ENCODE measurements at regions not wholly inside any gene's neighbourhood (a gene's known extent, or its start where the extent isn't known, plus 50 kb on each side); places are given as distances from the start of the nearest gene placed in this dataset.

DNA sequence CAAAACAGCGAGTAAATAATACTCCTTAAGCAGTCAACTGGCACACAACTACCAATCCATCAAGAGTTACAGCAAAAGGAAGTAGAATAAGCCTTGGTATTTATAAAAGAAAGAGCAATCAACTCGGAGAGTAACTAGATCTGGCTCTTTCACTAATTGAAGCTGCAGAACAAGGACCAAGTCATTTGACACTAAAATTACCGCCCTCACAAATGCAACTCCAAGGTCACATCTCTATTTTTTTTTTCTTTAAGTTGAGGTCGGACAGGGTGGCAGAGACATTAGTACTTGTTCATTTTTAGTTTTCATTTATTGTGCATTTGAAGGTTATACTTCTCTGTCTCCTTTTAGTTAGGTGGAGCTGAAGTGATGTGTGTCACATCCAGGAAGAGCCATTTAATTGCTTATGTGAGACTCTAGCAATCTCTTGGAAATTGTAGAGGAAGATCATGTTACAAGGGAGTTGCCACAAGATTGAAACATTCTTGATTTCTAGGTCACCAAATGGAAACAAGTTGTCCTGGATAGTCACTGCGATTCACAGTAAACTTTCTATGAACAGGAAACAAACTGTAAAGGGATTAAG, 138.1 kb upstream of the ADAMTS5 start:
- TF ChIP-seq, protein P1, sequence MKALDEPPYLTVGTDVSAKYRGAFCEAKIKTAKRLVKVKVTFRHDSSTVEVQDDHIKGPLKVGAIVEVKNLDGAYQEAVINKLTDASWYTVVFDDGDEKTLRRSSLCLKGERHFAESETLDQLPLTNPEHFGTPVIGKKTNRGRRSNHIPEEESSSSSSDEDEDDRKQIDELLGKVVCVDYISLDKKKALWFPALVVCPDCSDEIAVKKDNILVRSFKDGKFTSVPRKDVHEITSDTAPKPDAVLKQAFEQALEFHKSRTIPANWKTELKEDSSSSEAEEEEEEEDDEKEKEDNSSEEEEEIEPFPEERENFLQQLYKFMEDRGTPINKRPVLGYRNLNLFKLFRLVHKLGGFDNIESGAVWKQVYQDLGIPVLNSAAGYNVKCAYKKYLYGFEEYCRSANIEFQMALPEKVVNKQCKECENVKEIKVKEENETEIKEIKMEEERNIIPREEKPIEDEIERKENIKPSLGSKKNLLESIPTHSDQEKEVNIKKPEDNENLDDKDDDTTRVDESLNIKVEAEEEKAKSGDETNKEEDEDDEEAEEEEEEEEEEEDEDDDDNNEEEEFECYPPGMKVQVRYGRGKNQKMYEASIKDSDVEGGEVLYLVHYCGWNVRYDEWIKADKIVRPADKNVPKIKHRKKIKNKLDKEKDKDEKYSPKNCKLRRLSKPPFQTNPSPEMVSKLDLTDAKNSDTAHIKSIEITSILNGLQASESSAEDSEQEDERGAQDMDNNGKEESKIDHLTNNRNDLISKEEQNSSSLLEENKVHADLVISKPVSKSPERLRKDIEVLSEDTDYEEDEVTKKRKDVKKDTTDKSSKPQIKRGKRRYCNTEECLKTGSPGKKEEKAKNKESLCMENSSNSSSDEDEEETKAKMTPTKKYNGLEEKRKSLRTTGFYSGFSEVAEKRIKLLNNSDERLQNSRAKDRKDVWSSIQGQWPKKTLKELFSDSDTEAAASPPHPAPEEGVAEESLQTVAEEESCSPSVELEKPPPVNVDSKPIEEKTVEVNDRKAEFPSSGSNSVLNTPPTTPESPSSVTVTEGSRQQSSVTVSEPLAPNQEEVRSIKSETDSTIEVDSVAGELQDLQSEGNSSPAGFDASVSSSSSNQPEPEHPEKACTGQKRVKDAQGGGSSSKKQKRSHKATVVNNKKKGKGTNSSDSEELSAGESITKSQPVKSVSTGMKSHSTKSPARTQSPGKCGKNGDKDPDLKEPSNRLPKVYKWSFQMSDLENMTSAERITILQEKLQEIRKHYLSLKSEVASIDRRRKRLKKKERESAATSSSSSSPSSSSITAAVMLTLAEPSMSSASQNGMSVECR (CRISPR knock-in tag; IDR thresholded peaks at IDR 0.05; ENCODE audit: borderline replicate concordance), result no peak
- TF ChIP-seq, protein P2, sequence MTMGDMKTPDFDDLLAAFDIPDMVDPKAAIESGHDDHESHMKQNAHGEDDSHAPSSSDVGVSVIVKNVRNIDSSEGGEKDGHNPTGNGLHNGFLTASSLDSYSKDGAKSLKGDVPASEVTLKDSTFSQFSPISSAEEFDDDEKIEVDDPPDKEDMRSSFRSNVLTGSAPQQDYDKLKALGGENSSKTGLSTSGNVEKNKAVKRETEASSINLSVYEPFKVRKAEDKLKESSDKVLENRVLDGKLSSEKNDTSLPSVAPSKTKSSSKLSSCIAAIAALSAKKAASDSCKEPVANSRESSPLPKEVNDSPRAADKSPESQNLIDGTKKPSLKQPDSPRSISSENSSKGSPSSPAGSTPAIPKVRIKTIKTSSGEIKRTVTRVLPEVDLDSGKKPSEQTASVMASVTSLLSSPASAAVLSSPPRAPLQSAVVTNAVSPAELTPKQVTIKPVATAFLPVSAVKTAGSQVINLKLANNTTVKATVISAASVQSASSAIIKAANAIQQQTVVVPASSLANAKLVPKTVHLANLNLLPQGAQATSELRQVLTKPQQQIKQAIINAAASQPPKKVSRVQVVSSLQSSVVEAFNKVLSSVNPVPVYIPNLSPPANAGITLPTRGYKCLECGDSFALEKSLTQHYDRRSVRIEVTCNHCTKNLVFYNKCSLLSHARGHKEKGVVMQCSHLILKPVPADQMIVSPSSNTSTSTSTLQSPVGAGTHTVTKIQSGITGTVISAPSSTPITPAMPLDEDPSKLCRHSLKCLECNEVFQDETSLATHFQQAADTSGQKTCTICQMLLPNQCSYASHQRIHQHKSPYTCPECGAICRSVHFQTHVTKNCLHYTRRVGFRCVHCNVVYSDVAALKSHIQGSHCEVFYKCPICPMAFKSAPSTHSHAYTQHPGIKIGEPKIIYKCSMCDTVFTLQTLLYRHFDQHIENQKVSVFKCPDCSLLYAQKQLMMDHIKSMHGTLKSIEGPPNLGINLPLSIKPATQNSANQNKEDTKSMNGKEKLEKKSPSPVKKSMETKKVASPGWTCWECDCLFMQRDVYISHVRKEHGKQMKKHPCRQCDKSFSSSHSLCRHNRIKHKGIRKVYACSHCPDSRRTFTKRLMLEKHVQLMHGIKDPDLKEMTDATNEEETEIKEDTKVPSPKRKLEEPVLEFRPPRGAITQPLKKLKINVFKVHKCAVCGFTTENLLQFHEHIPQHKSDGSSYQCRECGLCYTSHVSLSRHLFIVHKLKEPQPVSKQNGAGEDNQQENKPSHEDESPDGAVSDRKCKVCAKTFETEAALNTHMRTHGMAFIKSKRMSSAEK (CRISPR knock-in tag; IDR thresholded peaks at IDR 0.05; ENCODE audit: borderline replicate concordance), result no peak
- TF ChIP-seq, protein P3, sequence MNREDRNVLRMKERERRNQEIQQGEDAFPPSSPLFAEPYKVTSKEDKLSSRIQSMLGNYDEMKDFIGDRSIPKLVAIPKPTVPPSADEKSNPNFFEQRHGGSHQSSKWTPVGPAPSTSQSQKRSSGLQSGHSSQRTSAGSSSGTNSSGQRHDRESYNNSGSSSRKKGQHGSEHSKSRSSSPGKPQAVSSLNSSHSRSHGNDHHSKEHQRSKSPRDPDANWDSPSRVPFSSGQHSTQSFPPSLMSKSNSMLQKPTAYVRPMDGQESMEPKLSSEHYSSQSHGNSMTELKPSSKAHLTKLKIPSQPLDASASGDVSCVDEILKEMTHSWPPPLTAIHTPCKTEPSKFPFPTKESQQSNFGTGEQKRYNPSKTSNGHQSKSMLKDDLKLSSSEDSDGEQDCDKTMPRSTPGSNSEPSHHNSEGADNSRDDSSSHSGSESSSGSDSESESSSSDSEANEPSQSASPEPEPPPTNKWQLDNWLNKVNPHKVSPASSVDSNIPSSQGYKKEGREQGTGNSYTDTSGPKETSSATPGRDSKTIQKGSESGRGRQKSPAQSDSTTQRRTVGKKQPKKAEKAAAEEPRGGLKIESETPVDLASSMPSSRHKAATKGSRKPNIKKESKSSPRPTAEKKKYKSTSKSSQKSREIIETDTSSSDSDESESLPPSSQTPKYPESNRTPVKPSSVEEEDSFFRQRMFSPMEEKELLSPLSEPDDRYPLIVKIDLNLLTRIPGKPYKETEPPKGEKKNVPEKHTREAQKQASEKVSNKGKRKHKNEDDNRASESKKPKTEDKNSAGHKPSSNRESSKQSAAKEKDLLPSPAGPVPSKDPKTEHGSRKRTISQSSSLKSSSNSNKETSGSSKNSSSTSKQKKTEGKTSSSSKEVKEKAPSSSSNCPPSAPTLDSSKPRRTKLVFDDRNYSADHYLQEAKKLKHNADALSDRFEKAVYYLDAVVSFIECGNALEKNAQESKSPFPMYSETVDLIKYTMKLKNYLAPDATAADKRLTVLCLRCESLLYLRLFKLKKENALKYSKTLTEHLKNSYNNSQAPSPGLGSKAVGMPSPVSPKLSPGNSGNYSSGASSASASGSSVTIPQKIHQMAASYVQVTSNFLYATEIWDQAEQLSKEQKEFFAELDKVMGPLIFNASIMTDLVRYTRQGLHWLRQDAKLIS (CRISPR knock-in tag; IDR thresholded peaks at IDR 0.05; ENCODE audit: borderline replicate concordance), result no peak
- no peak for TF ChIP-seq EMX1 (CRISPR knock-in tag; IDR thresholded peaks at IDR 0.05)

DNA sequence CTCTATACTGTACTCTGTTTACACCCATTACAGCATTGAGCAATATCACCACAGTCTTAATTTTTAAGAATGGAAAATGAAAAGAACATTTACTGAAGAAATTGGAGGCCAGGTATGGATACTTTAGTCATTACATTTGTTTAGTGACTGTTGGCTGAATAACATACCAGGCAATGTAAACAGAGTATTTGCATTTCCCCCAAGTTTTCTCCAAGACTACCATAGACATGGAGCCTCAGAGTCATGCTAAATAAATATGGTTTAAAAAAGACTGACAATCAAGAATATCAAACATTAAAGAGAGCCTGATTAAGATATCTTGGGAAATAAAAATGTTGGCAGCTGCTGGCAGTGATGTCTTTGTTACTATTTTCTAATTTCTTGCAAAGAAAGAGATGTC, 136.9 kb upstream of the ADAMTS5 start:
- Mint-ChIP-seq H3K27ac (no peak overlapping the region), H3K4me3 (no peak overlapping the region), H3K27me3 (ENCODE audit: low read depth) (no peaks in the 10 kb centered on the region), H3K4me1 (peaks cover 21% of the 10 kb centered on the region), H3K9me3 (peaks cover 16% of the 10 kb centered on the region), H3K36me3 (peaks cover 10% of the 10 kb centered on the region)
- CTCF ChIA-PET, result no interaction called here
- TF ChIP-seq ZNF317 (CRISPR knock-in tag; IDR thresholded peaks at IDR 0.05; ENCODE audit: borderline replicate concordance, low read depth), result no peak
- TF ChIP-seq, protein P4, sequence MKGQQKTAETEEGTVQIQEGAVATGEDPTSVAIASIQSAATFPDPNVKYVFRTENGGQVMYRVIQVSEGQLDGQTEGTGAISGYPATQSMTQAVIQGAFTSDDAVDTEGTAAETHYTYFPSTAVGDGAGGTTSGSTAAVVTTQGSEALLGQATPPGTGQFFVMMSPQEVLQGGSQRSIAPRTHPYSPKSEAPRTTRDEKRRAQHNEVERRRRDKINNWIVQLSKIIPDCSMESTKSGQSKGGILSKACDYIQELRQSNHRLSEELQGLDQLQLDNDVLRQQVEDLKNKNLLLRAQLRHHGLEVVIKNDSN (CRISPR knock-in tag; IDR thresholded peaks at IDR 0.05), result no peak
- no peak for TF ChIP-seq TEAD1 (CRISPR knock-in tag; IDR thresholded peaks at IDR 0.05)
- TF ChIP-seq, protein P5, sequence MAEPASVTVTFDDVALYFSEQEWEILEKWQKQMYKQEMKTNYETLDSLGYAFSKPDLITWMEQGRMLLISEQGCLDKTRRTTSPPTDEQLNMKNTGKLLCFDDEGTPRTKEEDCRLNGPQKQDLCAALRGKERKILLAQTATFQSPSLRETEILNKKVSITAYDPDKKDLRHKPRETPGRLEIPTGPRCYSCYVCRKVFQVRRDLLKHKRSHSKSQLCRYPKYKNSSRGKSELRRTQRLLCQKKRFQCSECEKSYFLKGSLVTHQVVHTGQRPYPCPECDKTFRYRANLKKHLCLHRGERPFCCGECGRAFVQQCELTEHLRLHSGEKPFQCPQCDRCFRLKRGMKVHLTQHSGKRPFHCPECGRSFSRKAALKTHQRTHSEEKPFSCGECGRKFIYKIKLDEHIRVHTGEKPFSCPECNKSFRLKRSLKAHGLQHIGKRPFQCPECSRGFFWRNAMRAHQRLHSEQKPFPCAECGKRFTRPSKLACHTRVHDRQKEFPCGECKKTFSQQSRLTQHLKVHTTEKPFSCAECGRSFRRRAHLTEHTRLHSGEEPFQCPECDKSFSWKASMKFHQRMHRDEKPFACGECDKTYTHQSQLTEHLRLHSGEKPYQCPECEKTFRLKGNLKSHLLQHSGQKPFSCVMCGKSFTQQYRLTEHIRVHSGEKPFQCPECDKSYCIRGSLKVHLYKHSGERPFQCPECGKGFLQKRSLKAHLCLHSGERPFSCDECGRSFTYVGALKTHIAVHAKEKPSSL (CRISPR knock-in tag; conservative IDR thresholded peaks at IDR 0.05), result no peak
- TF ChIP-seq NFE2L1 (CRISPR knock-in tag; IDR thresholded peaks at IDR 0.05), result no peak
- TF ChIP-seq ATF1 (CRISPR knock-in tag; IDR thresholded peaks at IDR 0.05), result no peak
- TF ChIP-seq, protein P6, sequence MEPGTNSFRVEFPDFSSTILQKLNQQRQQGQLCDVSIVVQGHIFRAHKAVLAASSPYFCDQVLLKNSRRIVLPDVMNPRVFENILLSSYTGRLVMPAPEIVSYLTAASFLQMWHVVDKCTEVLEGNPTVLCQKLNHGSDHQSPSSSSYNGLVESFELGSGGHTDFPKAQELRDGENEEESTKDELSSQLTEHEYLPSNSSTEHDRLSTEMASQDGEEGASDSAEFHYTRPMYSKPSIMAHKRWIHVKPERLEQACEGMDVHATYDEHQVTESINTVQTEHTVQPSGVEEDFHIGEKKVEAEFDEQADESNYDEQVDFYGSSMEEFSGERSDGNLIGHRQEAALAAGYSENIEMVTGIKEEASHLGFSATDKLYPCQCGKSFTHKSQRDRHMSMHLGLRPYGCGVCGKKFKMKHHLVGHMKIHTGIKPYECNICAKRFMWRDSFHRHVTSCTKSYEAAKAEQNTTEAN (CRISPR knock-in tag; IDR thresholded peaks at IDR 0.05), result no peak
- TF ChIP-seq, protein P7, sequence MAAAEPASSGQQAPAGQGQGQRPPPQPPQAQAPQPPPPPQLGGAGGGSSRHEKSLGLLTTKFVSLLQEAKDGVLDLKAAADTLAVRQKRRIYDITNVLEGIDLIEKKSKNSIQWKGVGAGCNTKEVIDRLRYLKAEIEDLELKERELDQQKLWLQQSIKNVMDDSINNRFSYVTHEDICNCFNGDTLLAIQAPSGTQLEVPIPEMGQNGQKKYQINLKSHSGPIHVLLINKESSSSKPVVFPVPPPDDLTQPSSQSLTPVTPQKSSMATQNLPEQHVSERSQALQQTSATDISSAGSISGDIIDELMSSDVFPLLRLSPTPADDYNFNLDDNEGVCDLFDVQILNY (CRISPR knock-in tag; IDR thresholded peaks at IDR 0.05), result no peak
- DNase-seq (ENCODE audit: low spot score) (no peak), ATAC-seq (no peak)
- POLR2A ChIA-PET, result no interaction called here

More for the DNA sequence above, 138.1 kb upstream of the ADAMTS5 start:
- H3K4me1 Mint-ChIP-seq, result peaks cover 17% of the 10 kb centered on the region
- CTCF ChIA-PET, result interaction anchor here (1.5 kb wide), 1 partner anchor 254 kb away, joined by 4 read pairs; no protein-coding TSS in a partner anchor
- POLR2A ChIA-PET, result no interaction called here
- no peak overlapping the region for H3K4me3 Mint-ChIP-seq
- ATAC-seq (no peak), DNase-seq (ENCODE audit: low spot score) (no peak)
- peaks cover 5% of the 10 kb centered on the region; the same call in 1 of the 2 replicates for H3K36me3 Mint-ChIP-seq
- H3K9me3 Mint-ChIP-seq, result peaks cover 12% of the 10 kb centered on the region
- H3K27me3 Mint-ChIP-seq (ENCODE audit: low read depth), result no peaks in the 10 kb centered on the region
- H3K27ac Mint-ChIP-seq, result no peak overlapping the region
